Motor neuron (in vitro differentiated cells): ENCODE measurements at regions not wholly inside any gene's neighbourhood (a gene's known extent, or its start where the extent isn't known, plus 50 kb on each side); places are given as distances from the start of the nearest gene placed in this dataset.

ENCODE experiments used
- ATAC-seq, 8 experiments: fragments of 200-7000 bp; cut with Tn5 transposase; replicated peaks in 6 of 8; 2 replicates each; pipeline ENCODE4 v1.8.0; 2021; ENCODE audit warnings: mild to moderate bottlenecking in 8 of 8, moderate library complexity in 8 of 8
- H3K27ac ChIP-seq, 2 donors: fragments of 250-450 bp; sonication (Bioruptor Pico); 2 replicates each; pipeline ENCODE4 v1.9.0; 2021; ENCODE audit warnings: antibody characterized with exemption in 2 of 2, mild to moderate bottlenecking in 2 of 2, moderate library complexity in 1 of 2
- H3K4me1 ChIP-seq, 2 donors: fragments of 250-450 bp; sonication (Bioruptor Pico); replicated peaks in 1 of 2; 2 replicates each; pipeline ENCODE4 v1.6.1; 2021; ENCODE audit warnings: antibody characterized with exemption in 2 of 2, mild to moderate bottlenecking in 2 of 2, moderate library complexity in 1 of 2
- H3K4me3 ChIP-seq, 5 donors: fragments of 250-450 bp; sonication (Bioruptor Pico); 2 replicates each; pipeline ENCODE4 v1.9.0; 2021; ENCODE audit warnings: antibody characterized with exemption in 5 of 5, mild to moderate bottlenecking in 5 of 5, moderate library complexity in 4 of 5
- WGBS, 10 experiments: fragments of 450-650 bp; shearing (Covaris generic); methylation state at CpG; one replicate each; pipeline ENCODE4 v1.0.0; 2022; 5-methylcytosine and 5-hydroxymethylcytosine counted together
- in situ Hi-C, 9 experiments: fragments of 400-800 bp; cut with MboI; loops; one replicate each; pipeline ENCODE4 v1.15.0; 2021; ENCODE audit warnings: low sequenced_read_pairs in 9 of 9, low pct_unique_long_range_greater_than_20kb in 2 of 9; ENCODE audit not compliant: unreplicated experiment in 9 of 9

- 0 to 63% (median 33%) methylated on average over 2 to 5 of the region's 5 CpGs; no CpG with 5 or more reads in 4 of the 10 experiments for WGBS, 10 experiments
- Histone ChIP-seq H3K4me3 (no peak overlapping the region), H3K4me1 (peaks cover 0 to 13% of the 10 kb centered on the region in 2 donors), H3K27ac (no peak overlapping the region)
- in situ Hi-C loops: no loop called here
- peak; percentile 34 to 99 (median 62) for ATAC-seq
Observed at GRCh38 chr20:40323361-40323794, 365.7 kb downstream of the MAFB start.

GRCh38 chr20:40322941-40323340, 366.1 kb downstream of the MAFB start:
- in situ Hi-C loops: no loop called here
- 40 to 100% (median 85%) methylated on average over 1 of the region's 1 CpG; no CpG with 5 or more reads in 4 of the 10 experiments for WGBS, 10 experiments

GRCh38 chr20:40320517-40321011, 368.5 kb downstream of the MAFB start:
- 66 to 100% (median 76%) methylated on average over 1 to 6 of the region's 7 CpGs; no CpG with 5 or more reads in 2 of the 10 experiments for WGBS, 10 experiments
- peak overlapping the region; percentile 33 to 67 for H3K27ac ChIP-seq
- peak in 3 of 8 experiments; percentile 53 to 72 (median 67) for ATAC-seq
- in situ Hi-C loops: no loop called here
- H3K4me1 ChIP-seq: peaks cover 0 to 13% of the 10 kb centered on the region in 2 donors
- no peak overlapping the region for H3K4me3 ChIP-seq

More at GRCh38 chr20:40322941-40323340, 366.1 kb downstream of the MAFB start:
- Histone ChIP-seq H3K27ac (no peak overlapping the region), H3K4me3 (no peak overlapping the region), H3K4me1 (peaks cover 0 to 13% of the 10 kb centered on the region in 2 donors)
- no peak for ATAC-seq

- WGBS, 10 experiments: 46 to 100% (median 69%) methylated on average over 1 to 8 of the region's 15 CpGs
- peaks cover 0 to 13% of the 10 kb centered on the region in 2 donors for H3K4me1 ChIP-seq
- peak overlapping the region in 1 of 2 donors; percentile 67 for H3K27ac ChIP-seq
- peak in 6 of 8 experiments; percentile 43 to 90 (median 86) for ATAC-seq
- in situ Hi-C loops: no loop called here
- H3K4me3 ChIP-seq: no peak overlapping the region
Observed at GRCh38 chr20:40319741-40320516, 369.1 kb downstream of the MAFB start.

GRCh38 chr20:40319056-40319455, 370.0 kb downstream of the MAFB start:
- 50 to 100% (median 70%) methylated on average over 1 to 3 of the region's 3 CpGs; no CpG with 5 or more reads in 3 of the 10 experiments for WGBS, 10 experiments
- in situ Hi-C loops: no loop called here
- Histone ChIP-seq H3K4me1 (peaks cover 0 to 13% of the 10 kb centered on the region in 2 donors), H3K4me3 (no peak overlapping the region), H3K27ac (no peak overlapping the region)
- ATAC-seq: no peak

GRCh38 chr20:40317156-40317790, 371.8 kb downstream of the MAFB start:
- Histone ChIP-seq H3K27ac (no peak overlapping the region), H3K4me1 (peaks cover 0 to 13% of the 10 kb centered on the region in 2 donors), H3K4me3 (no peak overlapping the region)
- 54 to 94% (median 76%) methylated on average over 1 to 3 of the region's 5 CpGs; no CpG with 5 or more reads in 2 of the 10 experiments for WGBS, 10 experiments
- in situ Hi-C loops: no loop called here
- ATAC-seq: no peak

GRCh38 chr20:40314278-40314677, 374.8 kb downstream of the MAFB start:
- H3K4me3 ChIP-seq: no peak overlapping the region
- no peak overlapping the region for H3K27ac ChIP-seq
- 33 to 100% (median 80%) methylated on average over 1 of the region's 1 CpG; no CpG with 5 or more reads in 5 of the 10 experiments for WGBS, 10 experiments
- H3K4me1 ChIP-seq: no peaks in the 10 kb centered on the region
- no peak for ATAC-seq
- in situ Hi-C loops: no loop called here

GRCh38 chr20:40313730-40314129, 375.3 kb downstream of the MAFB start:
- H3K4me1 ChIP-seq: no peaks in the 10 kb centered on the region
- in situ Hi-C loops: no loop called here

GRCh38 chr20:40309731-40310130, 379.3 kb downstream of the MAFB start:
- ATAC-seq: no peak

More at GRCh38 chr20:40313730-40314129, 375.3 kb downstream of the MAFB start:
- Histone ChIP-seq H3K4me3 (no peak overlapping the region), H3K27ac (no peak overlapping the region)
- no peak for ATAC-seq
- 11 to 100% (median 47%) methylated on average over 1 to 2 of the region's 2 CpGs; no CpG with 5 or more reads in 1 of the 10 experiments for whole genome bisulfite sequencing, 10 experiments

GRCh38 chr20:40307997-40308396, 381.0 kb downstream of the MAFB start:
- ATAC-seq: peak in 1 of 8 experiments; percentile 46
- in situ Hi-C loops: no loop called here
- peaks cover 0 to 4% of the 10 kb centered on the region in 2 donors for H3K4me1 ChIP-seq
- no peak overlapping the region for H3K4me3 ChIP-seq
- WGBS, 10 experiments: 0 to 100% (median 62%) methylated on average over 1 to 6 of the region's 7 CpGs; no CpG with 5 or more reads in 5 of the 10 experiments
- H3K27ac ChIP-seq: no peak overlapping the region

More at GRCh38 chr20:40309731-40310130, 379.3 kb downstream of the MAFB start:
- Histone ChIP-seq H3K4me3 (no peak overlapping the region), H3K27ac (no peak overlapping the region), H3K4me1 (peaks cover 0 to 4% of the 10 kb centered on the region in 2 donors)
- 0 to 100% (median 85%) methylated on average over 1 to 6 of the region's 6 CpGs; no CpG with 5 or more reads in 1 of the 10 experiments for WGBS, 10 experiments
- in situ Hi-C loops: no loop called here

- WGBS, 10 experiments: 0 to 100% (median 60%) methylated on average over 1 to 3 of the region's 3 CpGs; no CpG with 5 or more reads in 1 of the 10 experiments
- in situ Hi-C loops: no loop called here
- ATAC-seq: peak in 2 of 8 experiments; percentile 61 to 95
- Histone ChIP-seq H3K4me1 (peaks cover 0 to 4% of the 10 kb centered on the region in 2 donors), H3K4me3 (no peak overlapping the region), H3K27ac (no peak overlapping the region)
Observed at GRCh38 chr20:40307268-40307667, 381.8 kb downstream of the MAFB start.

GRCh38 chr20:40305303-40305702, 383.7 kb downstream of the MAFB start:
- H3K4me1 ChIP-seq: peaks cover 0 to 4% of the 10 kb centered on the region in 2 donors
- H3K4me3 ChIP-seq: no peak overlapping the region
- WGBS, 10 experiments: 33 to 100% (median 76%) methylated on average over 1 to 2 of the region's 2 CpGs; no CpG with 5 or more reads in 4 of the 10 experiments
- no peak overlapping the region for H3K27ac ChIP-seq
- ATAC-seq: no peak
- in situ Hi-C loops: no loop called here

- Histone ChIP-seq H3K27ac (no peak overlapping the region), H3K4me1 (peaks cover 0 to 4% of the 10 kb centered on the region in 2 donors), H3K4me3 (no peak overlapping the region)
- no peak for ATAC-seq
- 0 to 80% (median 39%) methylated on average over 1 to 5 of the region's 5 CpGs; no CpG with 5 or more reads in 3 of the 10 experiments for WGBS, 10 experiments
- in situ Hi-C loops: no loop called here
Observed at GRCh38 chr20:40304119-40304613, 384.9 kb downstream of the MAFB start.
